ENCODE measurements at regions not wholly inside any gene's neighbourhood (a gene's known extent, or its start where the extent isn't known, plus 50 kb on each side); places are given as distances from the start of the nearest gene placed in this dataset.
A peak's percentile ranks its signal among the peaks of the same experiment; 100 is the strongest.
"Not testable (repeated sequence)": the region's sequence is repeated elsewhere in the genome, so short reads cannot be mapped to it uniquely, and the experiment has no call there.

DNA sequence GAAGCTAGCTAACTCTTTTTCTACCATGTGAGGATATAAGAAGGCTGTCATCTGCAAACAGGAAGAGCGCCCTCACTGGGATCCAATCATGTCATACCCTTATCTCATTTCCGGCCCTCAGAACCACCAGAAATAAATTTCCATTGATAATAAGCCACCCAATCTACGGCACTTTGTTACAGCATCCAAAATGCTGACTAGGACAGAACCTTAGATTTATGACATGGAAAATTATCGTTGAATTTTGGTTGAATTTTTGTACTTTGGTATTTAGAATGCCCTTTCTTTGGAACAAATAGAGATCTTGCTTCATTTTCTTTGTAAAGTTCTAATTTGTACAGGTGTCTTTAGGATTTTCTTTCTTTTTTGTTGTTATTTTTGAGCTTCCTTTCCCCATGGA lies 53.3 kb upstream of the CYLC2 start:
- ATAC-seq (replicated peaks) = no peak
- peaks cover 10% of the 10 kb centered on the region for H3K9me3 Mint-ChIP-seq
- H3K4me3 Mint-ChIP-seq = no peak overlapping the region
- H3K4me1 Mint-ChIP-seq = no peaks in the 10 kb centered on the region
- no peaks in the 10 kb centered on the region for H3K36me3 Mint-ChIP-seq (ENCODE audit: low read depth)
- H3K27ac Mint-ChIP-seq = no peak overlapping the region
- no peaks in the 10 kb centered on the region for H3K27me3 Mint-ChIP-seq

DNA sequence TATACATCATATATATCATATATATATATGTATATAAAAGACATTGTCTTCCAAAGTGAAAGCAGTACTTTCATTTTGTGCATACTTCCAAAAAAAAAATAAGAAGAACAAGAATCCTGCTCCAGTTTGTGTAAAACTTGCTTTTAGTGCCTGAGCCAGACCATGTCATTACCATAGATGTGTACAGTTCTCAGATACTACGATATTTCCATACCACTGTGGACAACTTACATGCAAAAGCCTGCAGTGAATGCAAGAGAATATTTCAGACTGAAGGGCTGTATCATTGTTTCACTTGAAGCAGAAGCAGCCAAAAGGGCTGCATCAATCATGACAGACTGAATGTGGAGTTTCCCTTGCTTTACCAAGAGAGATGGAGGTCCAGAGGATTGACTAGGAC lies 72.6 kb upstream of the CYLC2 start:
- no peaks in the 10 kb centered on the region for H3K36me3 Mint-ChIP-seq (ENCODE audit: low read depth)
- no peaks in the 10 kb centered on the region for H3K27me3 Mint-ChIP-seq
- no peak overlapping the region for H3K4me3 Mint-ChIP-seq
- ATAC-seq (replicated peaks) = peak; percentile 31
- no peak overlapping the region for H3K27ac Mint-ChIP-seq
- peaks cover under 1% of the 10 kb centered on the region for H3K9me3 Mint-ChIP-seq
- no peaks in the 10 kb centered on the region for H3K4me1 Mint-ChIP-seq

DNA sequence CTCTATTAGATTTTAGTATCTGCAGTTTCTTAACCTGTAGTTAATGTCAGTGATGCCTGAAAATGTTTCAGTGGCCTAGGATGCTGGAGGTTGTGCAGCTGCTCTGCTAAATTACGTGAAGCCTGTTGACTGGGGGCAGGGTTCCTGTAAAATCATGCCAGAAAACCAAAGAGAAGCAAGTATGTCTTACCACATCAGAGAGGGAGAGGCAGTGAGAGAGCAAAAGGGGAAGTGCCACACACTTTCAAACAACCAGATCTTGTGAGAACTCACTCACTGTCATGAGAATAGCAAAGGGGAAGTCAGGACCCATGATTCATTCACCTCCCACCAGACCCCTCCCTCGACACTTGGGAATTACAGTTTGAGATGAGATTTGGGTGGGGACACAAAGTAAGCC lies 83.9 kb upstream of the CYLC2 start:
- Mint-ChIP-seq H3K9me3 (peaks cover 4% of the 10 kb centered on the region), H3K36me3 (ENCODE audit: low read depth) (no peaks in the 10 kb centered on the region), H3K27ac (no peak overlapping the region), H3K4me3 (no peak overlapping the region), H3K4me1 (no peaks in the 10 kb centered on the region), H3K27me3 (no peaks in the 10 kb centered on the region)
- ATAC-seq (replicated peaks) = no peak

DNA sequence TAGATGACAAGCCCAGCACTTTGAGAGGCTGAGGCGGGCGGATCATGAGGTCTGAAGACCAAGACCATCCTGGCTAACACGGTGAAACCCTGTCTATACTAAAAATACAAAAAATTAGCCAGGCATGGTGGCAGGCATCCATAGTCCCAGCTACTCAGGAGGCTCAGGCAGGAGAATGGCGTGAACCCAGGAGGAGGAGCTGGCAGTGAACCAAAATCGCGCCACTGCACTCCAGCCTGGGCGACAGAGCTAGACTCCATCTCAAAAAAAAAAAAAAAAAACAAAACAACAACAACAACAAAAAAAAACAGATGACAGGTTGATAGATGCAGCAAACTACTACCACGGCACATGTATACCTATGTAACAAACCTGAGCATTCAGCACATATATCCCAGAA lies 89.3 kb upstream of the CYLC2 start:
- H3K4me1 Mint-ChIP-seq; H3K4me3 Mint-ChIP-seq; ATAC-seq (replicated peaks); H3K27ac Mint-ChIP-seq; H3K36me3 Mint-ChIP-seq (ENCODE audit: low read depth); H3K27me3 Mint-ChIP-seq: not testable (repeated sequence)
- peaks cover 22% of the 10 kb centered on the region for H3K9me3 Mint-ChIP-seq

DNA sequence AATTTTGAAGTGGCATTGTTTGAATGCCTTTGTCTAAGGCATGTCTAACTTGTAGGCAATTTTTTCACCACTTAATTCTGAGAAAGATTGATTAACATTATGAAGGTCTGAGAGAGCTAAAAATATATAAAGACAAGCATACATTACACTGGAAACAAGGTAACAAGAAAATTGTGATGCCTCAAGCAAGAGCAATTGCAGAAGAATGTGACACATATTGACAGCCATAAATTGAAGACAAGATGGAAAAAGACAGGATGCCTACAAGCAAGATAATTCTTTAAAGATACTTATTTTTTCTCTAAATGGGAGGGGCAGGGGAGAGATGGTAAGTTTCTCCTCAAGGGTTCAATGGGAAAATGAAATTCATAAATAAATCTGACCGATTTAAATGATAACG lies 103.1 kb upstream of the CYLC2 start:
- Mint-ChIP-seq H3K27ac (no peak overlapping the region), H3K27me3 (no peaks in the 10 kb centered on the region), H3K4me3 (no peak overlapping the region), H3K36me3 (ENCODE audit: low read depth) (no peaks in the 10 kb centered on the region), H3K4me1 (no peaks in the 10 kb centered on the region), H3K9me3 (peaks cover 8% of the 10 kb centered on the region)
- no peak for ATAC-seq (replicated peaks)

DNA sequence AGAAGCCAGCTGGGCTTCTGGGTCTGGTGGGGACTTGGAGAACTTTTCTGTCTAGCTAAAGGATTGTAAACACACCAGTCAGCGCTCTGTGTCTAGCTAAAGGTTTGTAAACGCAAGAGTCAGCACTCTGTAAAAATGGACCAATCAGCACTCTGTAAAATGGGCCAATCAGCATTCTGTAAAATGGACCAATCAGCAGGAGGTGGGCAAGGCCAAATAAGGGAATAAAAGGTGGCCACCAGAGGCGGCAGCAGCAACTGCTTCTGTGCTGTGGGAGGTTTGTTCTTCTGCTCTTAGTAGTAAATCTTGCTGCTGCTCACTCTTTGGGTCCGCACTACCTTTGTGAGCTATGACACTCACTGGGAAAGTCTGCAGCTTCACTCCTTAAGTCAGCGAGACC lies 106.4 kb upstream of the CYLC2 start:
- not testable (repeated sequence) for H3K4me1 Mint-ChIP-seq; H3K4me3 Mint-ChIP-seq; H3K36me3 Mint-ChIP-seq (ENCODE audit: low read depth); H3K9me3 Mint-ChIP-seq; H3K27ac Mint-ChIP-seq; H3K27me3 Mint-ChIP-seq; ATAC-seq (replicated peaks)

DNA sequence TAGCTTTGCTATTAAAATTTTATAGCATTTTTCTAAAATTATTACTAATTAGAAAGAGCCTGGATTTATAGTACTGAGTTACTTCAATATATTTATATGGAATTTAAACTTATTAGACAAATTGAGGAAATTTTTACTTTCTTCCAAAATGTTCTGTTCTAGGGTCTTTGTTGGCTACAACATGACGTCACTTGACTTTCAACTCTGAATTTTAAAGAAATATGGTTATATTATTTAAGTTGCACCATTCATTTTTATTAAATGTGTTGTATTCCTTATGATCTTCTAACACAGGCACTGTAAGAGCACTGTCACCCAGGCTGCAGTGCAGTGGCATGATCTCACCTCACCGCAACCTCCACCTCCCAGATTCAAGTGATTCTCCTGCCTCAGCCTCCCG lies 119.4 kb upstream of the CYLC2 start:
- Mint-ChIP-seq H3K27ac (no peak overlapping the region), H3K4me3 (no peak overlapping the region), H3K4me1 (no peaks in the 10 kb centered on the region), H3K9me3 (peaks cover 18% of the 10 kb centered on the region), H3K27me3 (no peaks in the 10 kb centered on the region), H3K36me3 (ENCODE audit: low read depth) (no peaks in the 10 kb centered on the region)
- ATAC-seq (replicated peaks) = no peak

DNA sequence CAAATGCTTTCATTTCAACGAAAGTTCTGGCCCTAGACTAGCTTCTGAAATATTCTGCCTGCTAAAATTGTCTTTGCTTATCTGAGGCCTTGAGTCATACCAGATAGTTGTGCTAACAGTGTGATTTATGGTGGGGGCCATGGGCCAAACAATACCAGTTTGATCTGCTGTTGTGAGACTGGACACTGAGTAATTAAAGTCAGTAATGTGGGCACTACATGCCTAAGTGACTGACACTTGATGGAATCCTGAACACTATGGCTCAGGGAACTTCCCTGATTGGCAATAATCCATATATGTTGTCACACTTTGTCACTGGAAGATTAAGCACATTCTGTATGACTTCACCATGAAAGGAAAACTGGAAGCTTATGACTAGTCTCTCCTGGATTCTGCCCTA lies 127.6 kb upstream of the CYLC2 start:
- H3K4me1 Mint-ChIP-seq = no peaks in the 10 kb centered on the region
- H3K9me3 Mint-ChIP-seq = no peaks in the 10 kb centered on the region
- H3K36me3 Mint-ChIP-seq (ENCODE audit: low read depth) = no peaks in the 10 kb centered on the region
- ATAC-seq (replicated peaks) = no peak
- H3K27me3 Mint-ChIP-seq = no peaks in the 10 kb centered on the region
- H3K4me3 Mint-ChIP-seq = no peak overlapping the region
- no peak overlapping the region for H3K27ac Mint-ChIP-seq

DNA sequence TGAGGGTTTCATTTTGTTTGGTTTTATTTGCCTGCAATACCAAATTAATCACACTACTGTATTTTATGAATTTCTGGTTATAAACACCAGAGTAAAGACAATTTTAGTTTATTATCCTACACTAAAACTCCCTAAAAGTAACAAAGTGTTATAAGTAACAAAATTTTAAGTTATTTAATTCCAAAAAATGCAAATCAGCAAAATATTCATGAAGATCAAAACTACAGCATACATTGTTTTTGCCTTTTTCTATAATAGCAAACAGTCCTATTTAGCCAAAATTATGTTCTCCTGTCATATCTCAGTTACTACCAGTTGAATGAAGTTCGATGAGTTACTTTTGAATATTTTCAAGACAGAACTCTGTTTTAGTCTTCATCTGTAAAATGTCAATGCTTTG lies 132.7 kb upstream of the CYLC2 start:
- H3K4me3 Mint-ChIP-seq = no peak overlapping the region
- no peak for ATAC-seq (replicated peaks)
- H3K27ac Mint-ChIP-seq = no peak overlapping the region
- H3K9me3 Mint-ChIP-seq = peaks cover 20% of the 10 kb centered on the region
- H3K4me1 Mint-ChIP-seq = no peaks in the 10 kb centered on the region
- H3K36me3 Mint-ChIP-seq (ENCODE audit: low read depth) = no peaks in the 10 kb centered on the region
- no peaks in the 10 kb centered on the region for H3K27me3 Mint-ChIP-seq

DNA sequence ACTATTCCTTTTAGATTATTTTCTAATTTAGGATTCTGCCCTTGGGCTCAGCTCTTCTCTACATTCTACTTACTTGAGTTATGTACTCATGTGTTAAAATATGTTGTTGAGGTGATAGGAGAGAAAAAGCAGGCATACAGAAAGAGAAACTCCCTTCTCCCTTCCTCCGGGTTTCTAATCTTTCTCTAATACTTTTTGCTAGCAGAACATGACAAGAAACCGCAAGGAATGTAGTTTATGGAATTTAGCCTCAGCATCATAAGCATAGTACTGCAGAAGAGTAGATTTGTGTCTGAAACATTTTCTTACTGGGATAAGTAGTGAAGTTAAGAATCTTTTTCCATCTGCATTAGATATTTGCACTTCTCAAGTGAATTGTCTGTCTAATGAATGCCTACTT lies 139.5 kb upstream of the CYLC2 start:
- H3K4me1 Mint-ChIP-seq = no peaks in the 10 kb centered on the region
- H3K27ac Mint-ChIP-seq = no peak overlapping the region
- no peaks in the 10 kb centered on the region for H3K27me3 Mint-ChIP-seq
- no peak overlapping the region for H3K4me3 Mint-ChIP-seq
- H3K9me3 Mint-ChIP-seq = peaks cover 27% of the 10 kb centered on the region
- no peak for ATAC-seq (replicated peaks)
- H3K36me3 Mint-ChIP-seq (ENCODE audit: low read depth) = no peaks in the 10 kb centered on the region

DNA sequence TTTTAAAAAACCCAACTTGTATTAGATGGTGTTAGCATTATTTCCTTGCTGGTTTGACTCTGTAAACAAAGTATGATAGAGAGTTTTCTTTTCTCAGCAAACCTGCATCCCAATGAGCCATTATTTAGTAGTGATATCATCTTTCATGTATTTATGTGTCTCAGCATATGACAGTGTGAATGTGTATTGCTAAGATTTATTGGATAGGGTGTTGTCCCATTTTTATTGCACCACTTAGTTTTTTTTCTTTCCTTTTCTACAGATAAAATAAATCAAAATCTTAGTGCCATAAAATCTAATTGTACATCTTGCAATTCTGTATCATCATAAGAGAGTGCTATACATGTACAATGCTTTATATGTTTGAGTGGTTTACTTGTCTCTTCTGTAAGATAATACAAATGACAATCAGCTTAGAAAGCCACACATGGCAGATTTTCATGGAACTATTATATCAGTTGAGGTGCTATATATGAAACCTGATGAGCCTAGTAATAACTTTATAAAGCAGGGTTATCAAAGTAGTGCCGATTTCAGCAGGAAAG lies 149.2 kb upstream of the CYLC2 start:
- no peak for ATAC-seq (replicated peaks)
- Mint-ChIP-seq H3K27ac (no peak overlapping the region), H3K36me3 (ENCODE audit: low read depth) (no peaks in the 10 kb centered on the region), H3K4me1 (no peaks in the 10 kb centered on the region), H3K4me3 (no peak overlapping the region), H3K27me3 (no peaks in the 10 kb centered on the region), H3K9me3 (peaks cover 3% of the 10 kb centered on the region)

DNA sequence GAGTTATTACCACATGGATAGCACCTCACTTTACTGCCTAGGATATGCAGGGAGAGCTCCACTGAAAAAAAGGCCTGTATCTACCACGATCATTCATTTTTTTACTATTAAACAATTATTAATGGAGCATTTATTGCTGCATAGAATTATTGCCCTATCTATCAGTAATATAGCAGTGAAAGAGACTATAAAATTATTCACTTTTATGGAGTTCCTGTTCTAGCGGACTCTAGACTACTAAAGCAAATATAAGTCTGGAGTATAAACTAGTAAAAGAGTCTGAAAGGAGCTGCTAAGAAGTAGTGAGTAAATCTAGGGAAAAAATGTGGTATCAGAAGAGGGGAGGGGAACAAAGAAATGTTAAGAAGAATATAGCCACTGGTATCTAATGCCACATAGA lies 150.4 kb upstream of the CYLC2 start:
- peaks cover 3% of the 10 kb centered on the region for H3K9me3 Mint-ChIP-seq
- H3K4me3 Mint-ChIP-seq = no peak overlapping the region
- H3K36me3 Mint-ChIP-seq (ENCODE audit: low read depth) = no peaks in the 10 kb centered on the region
- no peak for ATAC-seq (replicated peaks)
- no peaks in the 10 kb centered on the region for H3K4me1 Mint-ChIP-seq
- H3K27ac Mint-ChIP-seq = no peak overlapping the region
- H3K27me3 Mint-ChIP-seq = no peaks in the 10 kb centered on the region

DNA sequence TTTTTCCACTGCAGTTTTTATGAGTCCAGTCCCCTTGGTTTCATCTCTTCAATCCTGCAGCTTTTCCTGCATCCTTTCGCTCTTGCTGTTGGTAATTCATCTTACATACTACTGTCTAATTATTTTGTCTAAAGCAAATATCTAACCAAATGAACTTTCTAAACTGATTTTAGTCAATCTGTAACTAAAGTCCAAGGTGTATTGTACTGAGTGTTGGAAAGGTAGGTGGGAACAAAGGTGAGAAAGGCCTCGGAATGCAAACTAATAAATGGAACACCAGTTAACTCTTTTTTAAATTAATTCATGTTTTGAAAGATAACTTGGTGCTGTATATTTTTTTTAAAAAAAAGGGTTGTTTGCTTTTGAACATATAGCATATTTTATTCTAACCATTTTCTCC lies 152.7 kb upstream of the CYLC2 start:
- no peak overlapping the region for H3K4me3 Mint-ChIP-seq
- H3K36me3 Mint-ChIP-seq (ENCODE audit: low read depth) = no peaks in the 10 kb centered on the region
- no peaks in the 10 kb centered on the region for H3K27me3 Mint-ChIP-seq
- H3K4me1 Mint-ChIP-seq = no peaks in the 10 kb centered on the region
- no peak for ATAC-seq (replicated peaks)
- H3K27ac Mint-ChIP-seq = no peak overlapping the region
- peaks cover 3% of the 10 kb centered on the region for H3K9me3 Mint-ChIP-seq

DNA sequence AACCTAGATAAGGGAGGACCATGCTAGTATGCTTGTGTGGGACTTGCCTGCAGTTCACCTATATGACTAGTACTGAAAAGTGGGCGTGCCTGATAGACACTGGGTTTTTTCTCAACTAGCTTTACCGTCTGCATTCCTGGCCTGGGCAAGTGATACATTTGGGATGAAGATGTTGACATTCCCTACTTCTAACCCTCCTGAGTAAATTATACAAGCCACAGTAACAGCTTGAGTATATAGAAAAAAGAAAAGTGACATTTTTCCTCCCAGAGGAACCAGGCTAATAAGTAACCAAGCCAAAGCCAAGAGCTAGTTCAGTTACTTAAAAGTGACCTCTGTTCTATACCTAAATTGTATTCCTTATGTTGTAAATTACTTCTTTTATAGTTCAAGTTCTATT lies 153.8 kb upstream of the CYLC2 start:
- ATAC-seq (replicated peaks) = no peak
- H3K36me3 Mint-ChIP-seq (ENCODE audit: low read depth) = no peaks in the 10 kb centered on the region
- no peaks in the 10 kb centered on the region for H3K4me1 Mint-ChIP-seq
- no peak overlapping the region for H3K27ac Mint-ChIP-seq
- H3K4me3 Mint-ChIP-seq = no peak overlapping the region
- peaks cover 3% of the 10 kb centered on the region for H3K9me3 Mint-ChIP-seq
- H3K27me3 Mint-ChIP-seq = no peaks in the 10 kb centered on the region

DNA sequence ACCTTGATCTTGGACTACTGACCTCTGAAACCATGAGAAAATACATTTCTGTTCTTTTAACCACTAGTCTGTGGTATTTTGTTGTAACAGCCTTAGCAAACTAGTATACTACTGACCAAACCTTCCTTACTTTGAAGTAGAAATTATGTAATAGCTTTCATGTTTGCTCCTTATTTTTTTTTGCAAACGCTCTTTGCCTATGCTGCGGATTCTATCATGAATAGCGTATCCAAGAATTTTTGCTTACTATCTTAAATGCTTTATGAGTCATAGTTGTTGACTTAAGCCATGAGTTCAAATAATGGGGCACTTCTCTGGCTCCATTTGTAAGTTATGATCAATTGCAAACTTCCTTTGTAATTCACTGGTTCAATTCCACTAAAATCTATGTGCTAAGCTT lies 154.8 kb upstream of the CYLC2 start:
- H3K4me3 Mint-ChIP-seq = no peak overlapping the region
- H3K4me1 Mint-ChIP-seq = no peaks in the 10 kb centered on the region

DNA sequence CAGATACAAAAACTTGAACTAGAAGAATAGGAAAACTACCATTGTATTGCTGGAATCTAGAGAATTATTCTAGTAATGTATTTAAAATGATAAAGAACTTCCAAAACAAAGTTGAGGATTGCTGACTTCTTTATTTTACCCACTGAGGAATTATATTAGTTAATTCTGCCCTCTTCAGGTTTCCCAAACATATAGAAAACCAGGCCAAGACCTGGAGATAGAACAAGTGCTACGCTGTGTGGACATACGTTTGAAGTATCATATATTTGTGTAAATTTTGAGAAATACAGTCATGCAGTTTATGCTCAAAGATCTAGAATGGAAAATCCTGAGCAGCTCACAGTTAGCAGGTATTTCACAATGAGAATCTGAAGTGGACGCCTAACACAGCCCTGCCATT lies 162.3 kb upstream of the CYLC2 start:
- ATAC-seq (replicated peaks) = no peak
- no peak overlapping the region for H3K27ac Mint-ChIP-seq

More for the DNA sequence above, 154.8 kb upstream of the CYLC2 start:
- H3K27ac Mint-ChIP-seq = no peak overlapping the region
- H3K9me3 Mint-ChIP-seq = peaks cover 3% of the 10 kb centered on the region
- H3K27me3 Mint-ChIP-seq = no peaks in the 10 kb centered on the region
- H3K36me3 Mint-ChIP-seq (ENCODE audit: low read depth) = no peaks in the 10 kb centered on the region
- no peak for ATAC-seq (replicated peaks)

More for the DNA sequence above, 162.3 kb upstream of the CYLC2 start:
- no peaks in the 10 kb centered on the region for H3K4me1 Mint-ChIP-seq
- no peaks in the 10 kb centered on the region for H3K36me3 Mint-ChIP-seq (ENCODE audit: low read depth)
- no peak overlapping the region for H3K4me3 Mint-ChIP-seq
- no peaks in the 10 kb centered on the region for H3K9me3 Mint-ChIP-seq
- no peaks in the 10 kb centered on the region for H3K27me3 Mint-ChIP-seq

Data from activated T-helper 17 cell treated with anti-CD3 and anti-CD28 coated beads, Interleukin-2, amount 50 U/mL, for 72 hours (primary cell).